Upper lobe of left lung (tissue), 6 donors: ENCODE measurements at regions not wholly inside any gene's neighbourhood (a gene's known extent, or its start where the extent isn't known, plus 50 kb on each side); places are given as distances from the start of the nearest gene placed in this dataset.
A peak's percentile ranks its signal among the peaks of the same experiment; 100 is the strongest.

Experiments used
- ATAC-seq, 2 donors: fragments of 200-7000 bp; cut with Tn5 transposase; one replicate each; pipeline ENCODE4 v1.9.1; 2022; ENCODE audit warnings: mild to moderate bottlenecking in 2 of 2, moderate library complexity in 2 of 2; ENCODE audit not compliant: low FRiP score in 2 of 2
- DNase-seq, 2 donors: peaks; one replicate each; pipeline ENCODE4 v3.0.0-alpha.2; 2019 to 2020
- H3K27ac ChIP-seq, 4 donors: fragments of 200-600 bp; sonication (generic); one replicate each; pipeline ENCODE4 v1.5.1; 2016 to 2019
- H3K27me3 ChIP-seq, 4 donors: fragments of 200-600 bp; sonication (generic); one replicate each; pipeline ENCODE4 v1.5.1; 2017 to 2019
- H3K36me3 ChIP-seq, 4 donors: fragments of 200-600 bp; sonication (generic); one replicate each; pipeline ENCODE4 v1.5.1; 2016 to 2019
- H3K4me1 ChIP-seq, 4 donors: fragments of 200-600 bp; sonication (generic); one replicate each; pipeline ENCODE4 v1.5.1; 2018 to 2019
- H3K4me3 ChIP-seq, 4 donors: fragments of 200-600 bp; sonication (generic); one replicate each; pipeline ENCODE4 v1.5.1; 2017 to 2019; ENCODE audit warnings: mild to moderate bottlenecking in 2 of 4, moderate library complexity in 1 of 4
- H3K9me3 ChIP-seq, 4 donors: fragments of 200-600 bp; sonication (generic); one replicate each; pipeline ENCODE4 v1.5.1; 2018 to 2019
- CTCF ChIP-seq, 6 experiments: fragments of 450-650 bp in 4 of 6; fragments of 200-600 bp in 2 of 6; sonication (generic) in 2 of 6; IDR thresholded peaks; one replicate each; pipeline ENCODE4 v1.5.1; 2016 to 2019; ENCODE audit warnings: antibody characterized with exemption in 6 of 6
- EP300 ChIP-seq, 4 donors: sonication (generic); formaldehyde crosslinking; IDR thresholded peaks; one replicate each; pipeline ENCODE4 v1.5.1; 2017; ENCODE audit warnings: antibody characterized with exemption in 4 of 4, control low read depth in 2 of 4
- POLR2A ChIP-seq, 4 donors: fragments of 450-650 bp; IDR thresholded peaks; one replicate each; pipeline ENCODE4 v1.5.1; 2016 to 2017; ENCODE audit warnings: antibody characterized with exemption in 4 of 4, mild to moderate bottlenecking in 2 of 4
- POLR2AphosphoS5 ChIP-seq, 2 donors: sonication (generic); formaldehyde crosslinking; IDR thresholded peaks; one replicate each; pipeline ENCODE4 v1.5.1; 2017; ENCODE audit warnings: antibody characterized with exemption in 2 of 2
- WGBS, 2 donors: methylation state at CpG; one replicate each; pipeline ENCODE4 v1.1.5; 2017 to 2018; 5-methylcytosine and 5-hydroxymethylcytosine counted together
- donor health status: DM: no; HTN: no; CAD: no; lungs with moderate emphysema.
- donor health status: DM: no; HTN: yes; CAD: no; lungs with severe emphysema.

- Histone ChIP-seq H3K27ac (no peak overlapping the region), H3K9me3 (no peaks in the 10 kb centered on the region), H3K4me3 (no peak overlapping the region), H3K27me3 (no peaks in the 10 kb centered on the region), H3K4me1 (no peaks in the 10 kb centered on the region), H3K36me3 (no peaks in the 10 kb centered on the region)
- DNase-seq = no peak
- ATAC-seq = peak in 1 of 2 donors; percentile 43
- 79 to 83% methylated on average over 4 of the region's 4 CpGs for WGBS, 2 donors
- TF ChIP-seq POLR2AphosphoS5 (IDR thresholded peaks at IDR 0.05) (no peak), EP300 (IDR thresholded peaks at IDR 0.05) (no peak), CTCF (IDR thresholded peaks at IDR 0.05) (no peak), POLR2A (IDR thresholded peaks at IDR 0.05) (no peak)
Observed at GRCh38 chr7:23955600-23956149, 245.7 kb downstream of the STK31 start.

- DNase-seq (no peak), ATAC-seq (no peak)
- H3K36me3 ChIP-seq = no peaks in the 10 kb centered on the region
- no peak overlapping the region for H3K27ac ChIP-seq
- no peaks in the 10 kb centered on the region for H3K27me3 ChIP-seq
- WGBS, 2 donors = 35 to 38% methylated on average over 10 of the region's 10 CpGs
- no peaks in the 10 kb centered on the region for H3K4me1 ChIP-seq
- TF ChIP-seq POLR2AphosphoS5 (IDR thresholded peaks at IDR 0.05) (no peak), CTCF (IDR thresholded peaks at IDR 0.05) (no peak), EP300 (IDR thresholded peaks at IDR 0.05) (no peak), POLR2A (IDR thresholded peaks at IDR 0.05) (no peak)
- H3K4me3 ChIP-seq = no peak overlapping the region
- H3K9me3 ChIP-seq = no peaks in the 10 kb centered on the region
Observed at GRCh38 chr7:23956772-23957576, 247.0 kb downstream of the STK31 start.

- no peaks in the 10 kb centered on the region for H3K4me1 ChIP-seq
- no peaks in the 10 kb centered on the region for H3K36me3 ChIP-seq
- no peak overlapping the region for H3K27ac ChIP-seq
- H3K4me3 ChIP-seq = no peak overlapping the region
- DNase-seq (no peak), ATAC-seq (no peak)
- TF ChIP-seq POLR2A (IDR thresholded peaks at IDR 0.05) (no peak), POLR2AphosphoS5 (IDR thresholded peaks at IDR 0.05) (no peak), CTCF (IDR thresholded peaks at IDR 0.05) (no peak), EP300 (IDR thresholded peaks at IDR 0.05) (no peak)
- 68% methylated on average over 3 of the region's 3 CpGs for WGBS, 2 donors
- no peaks in the 10 kb centered on the region for H3K9me3 ChIP-seq
- H3K27me3 ChIP-seq = no peaks in the 10 kb centered on the region
Observed at GRCh38 chr7:23959821-23960220, 249.8 kb downstream of the STK31 start.

- DNase-seq = no peak
- H3K36me3 ChIP-seq = no peaks in the 10 kb centered on the region
- 52 to 64% methylated on average over 2 of the region's 2 CpGs for WGBS, 2 donors
- TF ChIP-seq CTCF (IDR thresholded peaks at IDR 0.05) (no peak), EP300 (IDR thresholded peaks at IDR 0.05) (no peak), POLR2A (IDR thresholded peaks at IDR 0.05) (no peak), POLR2AphosphoS5 (IDR thresholded peaks at IDR 0.05) (no peak)
- H3K9me3 ChIP-seq = no peaks in the 10 kb centered on the region
- ATAC-seq = no peak
- H3K27me3 ChIP-seq = no peaks in the 10 kb centered on the region
- no peak overlapping the region for H3K4me3 ChIP-seq
- H3K4me1 ChIP-seq = no peaks in the 10 kb centered on the region
- H3K27ac ChIP-seq = no peak overlapping the region
Observed at GRCh38 chr7:23960361-23960760, 250.3 kb downstream of the STK31 start.
